ENCODE measurements at regions not wholly inside any gene's neighbourhood (a gene's known extent, or its start where the extent isn't known, plus 50 kb on each side); places are given as distances from the start of the nearest gene placed in this dataset.

DNA sequence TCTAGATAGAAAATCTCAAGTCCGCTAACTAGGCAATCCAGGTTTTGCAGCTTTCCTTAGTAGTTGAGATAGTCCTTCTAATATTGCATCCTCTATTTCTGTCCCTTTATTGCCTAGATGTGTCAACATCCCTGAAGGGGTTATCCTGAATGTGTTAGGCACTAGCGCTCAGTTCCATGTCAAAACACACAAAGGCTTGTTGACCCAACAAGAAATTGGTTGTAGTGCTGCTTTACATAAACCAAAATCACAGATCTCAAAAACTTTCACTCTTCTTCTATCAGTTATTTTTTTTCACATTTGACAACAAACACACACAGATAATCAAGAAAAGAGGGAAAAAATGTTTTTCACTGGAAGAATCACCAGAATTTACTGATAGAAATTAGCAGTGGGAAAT lies 51.4 kb upstream of the SOX2 start:
- Mint-ChIP-seq H3K27me3 (no peaks in the 10 kb centered on the region), H3K36me3 (ENCODE audit: low read depth) (no peaks in the 10 kb centered on the region), H3K4me1 (ENCODE audit: low read depth) (no peaks in the 10 kb centered on the region)

DNA sequence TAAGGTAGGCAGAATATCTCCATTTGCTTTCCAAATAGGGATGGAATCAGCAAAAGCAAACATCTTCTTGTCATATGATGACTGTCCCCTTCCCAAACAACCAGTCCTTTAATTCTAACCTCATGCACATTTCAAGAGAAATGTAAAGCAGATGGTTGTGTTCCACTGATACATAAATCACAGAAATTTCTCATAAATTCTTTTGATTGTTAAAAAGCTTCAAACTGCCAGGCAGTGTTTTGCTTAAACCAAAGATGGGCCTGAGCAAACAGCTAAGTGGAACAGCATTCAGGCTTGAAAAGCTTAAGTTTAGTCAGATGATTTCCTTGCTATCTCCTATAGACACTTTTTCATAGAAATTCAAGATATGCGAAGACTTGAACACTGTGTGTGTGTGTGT lies 74.3 kb upstream of the SOX2 start:
- no peaks in the 10 kb centered on the region for H3K4me1 Mint-ChIP-seq (ENCODE audit: low read depth)
- H3K27me3 Mint-ChIP-seq = no peaks in the 10 kb centered on the region
- peaks cover 4% of the 10 kb centered on the region for H3K9me3 Mint-ChIP-seq
- H3K27ac Mint-ChIP-seq = no peak overlapping the region
- H3K4me3 Mint-ChIP-seq = no peak overlapping the region
- H3K36me3 Mint-ChIP-seq (ENCODE audit: low read depth) = no peaks in the 10 kb centered on the region

More for the DNA sequence above, 51.4 kb upstream of the SOX2 start:
- no peak overlapping the region for H3K4me3 Mint-ChIP-seq
- no peak overlapping the region for H3K27ac Mint-ChIP-seq
- no peaks in the 10 kb centered on the region for H3K9me3 Mint-ChIP-seq

DNA sequence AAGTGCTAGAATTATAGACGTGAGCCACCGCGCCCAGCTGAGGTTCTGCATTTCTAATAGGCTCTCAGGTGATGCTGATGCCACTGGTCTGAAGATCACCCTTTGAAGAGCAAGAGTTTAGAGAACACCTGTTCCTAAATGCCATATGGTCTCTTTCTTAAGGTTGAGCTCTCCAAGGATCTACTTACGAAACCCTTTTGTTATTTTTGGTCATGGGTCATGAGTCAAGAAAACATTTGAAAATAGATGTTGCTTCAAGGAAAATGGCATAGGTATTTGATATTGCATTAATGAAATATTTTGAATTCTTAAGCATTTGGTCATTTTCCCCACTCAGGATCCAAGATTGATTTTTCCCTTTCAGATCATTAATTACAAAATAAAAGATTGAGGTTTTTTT lies 74.7 kb upstream of the SOX2 start:
- H3K36me3 Mint-ChIP-seq (ENCODE audit: low read depth) = no peaks in the 10 kb centered on the region
- no peak overlapping the region for H3K4me3 Mint-ChIP-seq
- H3K27ac Mint-ChIP-seq = no peak overlapping the region
- H3K27me3 Mint-ChIP-seq = no peaks in the 10 kb centered on the region
- peaks cover 4% of the 10 kb centered on the region for H3K9me3 Mint-ChIP-seq
- no peaks in the 10 kb centered on the region for H3K4me1 Mint-ChIP-seq (ENCODE audit: low read depth)

DNA sequence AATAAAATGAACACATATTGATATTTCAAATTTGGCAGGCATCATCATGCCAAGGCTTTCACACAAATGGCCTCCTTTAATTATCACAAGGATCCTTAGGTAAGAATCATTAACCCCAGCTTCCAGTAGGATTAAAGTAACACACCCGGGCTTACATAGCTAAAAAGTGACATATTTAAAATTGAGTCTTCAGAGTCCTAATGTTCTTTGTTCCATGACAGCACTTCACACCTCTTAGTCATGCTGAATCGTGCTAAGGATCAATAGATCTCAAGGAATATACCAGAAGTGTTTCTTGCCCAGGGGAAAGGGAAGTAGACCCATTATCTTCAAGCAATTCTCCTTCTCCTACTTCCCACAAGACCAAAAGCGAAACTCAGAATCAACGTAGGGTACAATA lies 76.6 kb upstream of the SOX2 start:
- Mint-ChIP-seq H3K4me3 (no peak overlapping the region), H3K27me3 (no peaks in the 10 kb centered on the region), H3K9me3 (peaks cover 4% of the 10 kb centered on the region)

DNA sequence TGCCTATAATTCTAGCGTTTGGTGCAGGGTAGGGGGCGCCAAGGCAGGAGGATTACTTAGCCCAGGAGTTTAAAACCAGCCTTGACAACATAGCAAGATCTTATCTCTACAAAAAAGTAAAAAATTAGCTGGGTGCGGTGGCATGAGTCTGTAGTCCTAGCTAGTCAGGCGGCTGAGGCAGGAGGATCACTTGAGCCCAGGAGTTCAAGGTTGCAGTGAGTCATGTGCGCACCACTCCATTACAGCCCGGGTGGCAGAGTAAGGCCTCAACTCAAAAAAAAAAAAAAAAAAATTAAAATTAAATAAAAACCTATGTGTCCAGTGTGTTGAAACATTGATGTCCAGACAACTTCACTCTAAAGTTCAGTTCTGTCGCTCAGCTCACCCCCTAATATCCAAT lies 78.2 kb upstream of the SOX2 start:
- peaks cover 4% of the 10 kb centered on the region for H3K9me3 Mint-ChIP-seq
- H3K4me3 Mint-ChIP-seq = no peak overlapping the region
- no peaks in the 10 kb centered on the region for H3K36me3 Mint-ChIP-seq (ENCODE audit: low read depth)
- no peak overlapping the region for H3K27ac Mint-ChIP-seq
- no peaks in the 10 kb centered on the region for H3K27me3 Mint-ChIP-seq
- no peaks in the 10 kb centered on the region for H3K4me1 Mint-ChIP-seq (ENCODE audit: low read depth)

More for the DNA sequence above, 76.6 kb upstream of the SOX2 start:
- Mint-ChIP-seq H3K4me1 (ENCODE audit: low read depth) (no peaks in the 10 kb centered on the region), H3K36me3 (ENCODE audit: low read depth) (no peaks in the 10 kb centered on the region), H3K27ac (no peak overlapping the region)

DNA sequence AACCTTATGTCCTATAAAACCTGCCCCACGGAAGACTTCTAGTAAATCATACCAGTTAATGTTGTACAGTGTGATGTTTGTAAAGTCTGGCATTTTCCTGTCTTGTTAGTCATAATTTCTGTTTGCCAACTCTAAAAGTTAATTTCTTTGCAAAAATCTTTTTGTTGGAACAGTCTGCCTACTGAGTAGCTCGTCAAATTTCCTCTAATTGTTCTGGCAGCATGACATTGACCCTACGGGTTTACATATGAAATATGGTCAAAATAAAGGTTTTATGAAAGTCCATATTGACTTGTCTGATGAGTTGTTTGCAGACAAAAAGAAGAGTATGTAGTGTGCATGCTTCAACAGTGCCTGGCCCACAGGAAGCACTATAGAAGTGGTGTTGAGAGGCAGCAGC lies 79.8 kb upstream of the SOX2 start:
- H3K36me3 Mint-ChIP-seq (ENCODE audit: low read depth) = no peaks in the 10 kb centered on the region
- no peak overlapping the region for H3K27ac Mint-ChIP-seq
- no peak overlapping the region for H3K4me3 Mint-ChIP-seq
- H3K9me3 Mint-ChIP-seq = peaks cover 4% of the 10 kb centered on the region
- H3K4me1 Mint-ChIP-seq (ENCODE audit: low read depth) = no peaks in the 10 kb centered on the region
- H3K27me3 Mint-ChIP-seq = no peaks in the 10 kb centered on the region

DNA sequence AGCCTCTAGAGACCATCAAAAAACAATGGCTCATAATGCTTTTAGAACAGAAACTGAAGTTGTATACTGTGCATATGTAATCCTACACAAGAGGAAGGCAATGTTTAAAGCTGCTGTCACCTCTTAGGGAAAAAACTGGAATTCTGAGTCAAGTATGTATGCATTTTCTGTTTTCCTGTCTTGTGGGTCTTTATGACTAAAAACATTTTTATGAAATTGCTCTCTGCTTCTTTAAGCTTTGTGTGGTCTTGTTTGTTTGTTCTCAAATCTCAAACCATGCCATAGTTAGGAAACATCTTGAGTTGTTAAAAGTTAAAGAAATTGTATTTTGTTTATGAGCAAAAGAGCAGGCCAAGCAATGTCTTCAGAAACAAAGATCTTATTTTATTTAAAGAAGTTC lies 80.9 kb upstream of the SOX2 start:
- Mint-ChIP-seq H3K9me3 (peaks cover 4% of the 10 kb centered on the region), H3K4me3 (no peak overlapping the region), H3K27me3 (no peaks in the 10 kb centered on the region), H3K36me3 (ENCODE audit: low read depth) (no peaks in the 10 kb centered on the region), H3K27ac (no peak overlapping the region), H3K4me1 (ENCODE audit: low read depth) (no peaks in the 10 kb centered on the region)

DNA sequence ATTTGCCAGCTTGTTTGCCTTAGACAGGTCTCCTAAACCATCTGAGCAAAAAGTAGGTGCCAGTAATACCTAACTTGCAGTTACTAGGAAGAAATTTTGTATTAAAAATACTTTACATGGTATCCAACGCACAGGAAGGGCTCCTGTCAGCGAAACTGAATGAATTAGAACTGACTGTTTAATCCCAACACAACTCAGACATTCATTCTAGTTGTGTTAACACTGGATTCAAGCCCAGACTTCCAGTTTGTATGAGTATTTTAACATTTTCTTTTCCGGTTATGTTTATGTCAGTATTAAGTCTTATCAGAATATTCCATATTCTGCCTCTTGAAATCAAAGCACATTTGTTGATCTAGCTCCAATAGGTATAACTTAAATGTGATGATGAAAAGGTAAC lies 82.0 kb upstream of the SOX2 start:
- no peaks in the 10 kb centered on the region for H3K4me1 Mint-ChIP-seq (ENCODE audit: low read depth)
- H3K4me3 Mint-ChIP-seq = no peak overlapping the region
- no peak overlapping the region for H3K27ac Mint-ChIP-seq
- peaks cover 4% of the 10 kb centered on the region for H3K9me3 Mint-ChIP-seq
- H3K36me3 Mint-ChIP-seq (ENCODE audit: low read depth) = no peaks in the 10 kb centered on the region
- H3K27me3 Mint-ChIP-seq = no peaks in the 10 kb centered on the region

DNA sequence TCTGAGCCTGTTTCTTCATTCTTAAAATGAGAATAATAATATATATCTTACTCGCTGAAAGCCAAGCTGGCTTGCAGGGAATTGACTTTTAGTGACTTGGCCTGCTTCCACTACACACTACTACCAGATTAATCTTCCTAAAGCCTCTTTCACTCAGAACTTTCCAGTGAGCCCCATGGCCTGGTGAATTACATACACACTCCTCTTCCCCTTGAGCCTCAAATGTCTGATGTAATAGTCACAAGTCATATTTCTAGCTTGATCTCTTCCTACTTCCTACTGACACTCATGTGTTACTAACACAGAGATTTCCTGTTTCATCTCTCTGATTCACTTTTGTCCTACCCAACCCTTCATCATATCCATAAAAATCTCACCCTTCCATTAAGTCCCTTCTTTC lies 82.7 kb upstream of the SOX2 start:
- Mint-ChIP-seq H3K4me1 (ENCODE audit: low read depth) (no peaks in the 10 kb centered on the region), H3K9me3 (no peaks in the 10 kb centered on the region), H3K27me3 (no peaks in the 10 kb centered on the region), H3K36me3 (ENCODE audit: low read depth) (no peaks in the 10 kb centered on the region), H3K4me3 (no peak overlapping the region), H3K27ac (no peak overlapping the region)

DNA sequence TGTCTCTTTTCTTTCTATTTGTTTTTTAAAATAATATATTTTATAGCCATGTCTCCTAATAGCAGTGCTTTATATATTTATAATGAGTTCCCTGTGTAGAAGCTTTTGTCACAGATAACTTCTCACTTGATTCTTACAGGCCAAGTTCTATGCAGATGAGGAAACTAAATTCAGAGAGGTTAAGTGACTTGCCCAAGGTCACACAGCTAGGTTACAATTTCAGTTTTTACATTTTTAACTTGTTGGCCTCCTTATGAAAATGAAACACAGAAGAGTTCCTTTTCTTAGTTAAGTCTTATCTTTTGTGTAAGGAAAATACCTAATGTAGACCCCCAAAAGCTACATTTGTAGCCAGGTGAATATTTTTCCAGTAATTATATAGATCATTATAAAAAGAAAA lies 83.3 kb upstream of the SOX2 start:
- no peaks in the 10 kb centered on the region for H3K9me3 Mint-ChIP-seq
- H3K27me3 Mint-ChIP-seq = no peaks in the 10 kb centered on the region
- H3K4me3 Mint-ChIP-seq = no peak overlapping the region
- H3K27ac Mint-ChIP-seq = no peak overlapping the region
- H3K36me3 Mint-ChIP-seq (ENCODE audit: low read depth) = no peaks in the 10 kb centered on the region
- no peaks in the 10 kb centered on the region for H3K4me1 Mint-ChIP-seq (ENCODE audit: low read depth)

DNA sequence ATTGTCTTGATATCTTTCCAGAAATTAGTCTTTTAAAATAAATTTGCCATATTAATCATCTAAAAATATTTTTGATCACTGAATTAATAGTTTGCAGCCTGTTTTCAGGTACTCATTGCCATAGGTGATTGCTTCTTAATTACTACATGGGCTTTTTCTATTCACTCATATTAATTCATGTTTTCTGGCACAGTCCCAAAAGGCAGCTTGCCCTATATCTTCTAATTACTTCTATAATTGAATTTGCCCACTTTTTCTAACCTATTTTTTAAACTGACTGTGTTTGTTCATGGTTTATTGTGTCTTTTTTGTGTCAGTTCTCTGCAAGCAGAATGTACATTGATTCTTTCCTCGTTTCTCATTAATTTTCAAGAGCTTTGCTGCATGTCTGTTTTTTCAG lies 85.7 kb upstream of the SOX2 start:
- Mint-ChIP-seq H3K9me3 (no peaks in the 10 kb centered on the region), H3K4me1 (ENCODE audit: low read depth) (no peaks in the 10 kb centered on the region), H3K4me3 (no peak overlapping the region), H3K27me3 (no peaks in the 10 kb centered on the region), H3K36me3 (ENCODE audit: low read depth) (no peaks in the 10 kb centered on the region), H3K27ac (no peak overlapping the region)

DNA sequence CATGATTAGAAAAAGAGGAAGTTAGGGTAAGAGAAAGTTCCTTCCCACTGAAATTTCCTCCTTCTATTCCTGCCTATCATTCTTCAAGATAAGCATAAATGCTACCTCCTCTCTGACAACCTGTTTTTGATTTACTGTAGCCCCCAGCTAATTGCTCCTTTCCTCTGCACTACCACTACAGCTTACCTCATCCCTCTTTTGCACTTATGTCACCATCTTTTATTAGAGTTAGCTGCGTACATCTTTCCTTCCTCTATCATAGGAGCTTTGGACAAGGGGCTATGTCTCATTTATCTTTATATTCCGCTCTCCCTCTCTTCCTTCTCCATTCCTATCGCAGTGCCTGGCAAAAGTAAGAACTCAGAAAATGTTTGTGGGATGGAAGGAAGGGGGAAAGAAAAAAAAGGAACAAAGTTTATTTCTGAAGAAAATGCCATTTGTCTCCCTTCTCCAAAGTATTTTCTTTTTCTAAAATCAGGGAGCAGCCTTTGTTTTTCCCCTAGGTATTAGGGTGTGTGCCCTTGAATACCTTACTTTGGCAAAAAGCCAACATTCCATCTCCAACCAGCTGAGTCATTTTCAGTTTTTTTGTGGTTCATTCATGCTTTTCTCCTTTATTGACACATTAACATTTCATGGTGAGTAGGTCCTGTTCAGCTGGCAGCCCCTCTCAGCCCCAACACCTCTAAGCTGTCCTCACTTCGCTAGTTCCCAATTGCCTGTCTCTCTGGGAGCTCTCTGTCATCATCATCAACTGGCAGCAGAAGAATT lies 87.6 kb upstream of the SOX2 start:
- H3K4me1 Mint-ChIP-seq (ENCODE audit: low read depth) = no peaks in the 10 kb centered on the region
- H3K4me3 Mint-ChIP-seq = no peak overlapping the region
- no peaks in the 10 kb centered on the region for H3K27me3 Mint-ChIP-seq
- no peak overlapping the region for H3K27ac Mint-ChIP-seq
- H3K36me3 Mint-ChIP-seq (ENCODE audit: low read depth) = no peaks in the 10 kb centered on the region
- no peaks in the 10 kb centered on the region for H3K9me3 Mint-ChIP-seq

DNA sequence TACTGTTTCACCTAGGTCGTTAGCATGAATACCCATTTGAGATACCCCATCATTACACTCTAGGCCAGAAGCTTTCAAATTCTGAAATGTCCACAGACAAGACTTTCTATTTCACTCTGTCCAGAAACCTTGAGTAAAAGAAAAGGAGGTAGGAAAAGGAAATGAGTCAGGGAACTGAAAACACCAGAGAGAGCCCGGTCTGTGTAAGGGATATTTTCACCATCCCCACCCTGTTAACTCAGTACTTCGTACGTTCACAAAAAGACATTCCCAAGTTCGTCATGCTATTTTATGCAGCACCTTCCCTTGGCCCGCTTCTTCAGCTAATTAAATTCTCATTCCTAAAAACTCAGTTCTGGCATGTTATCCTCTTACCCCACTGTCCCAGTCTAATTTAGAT lies 89.4 kb upstream of the SOX2 start:
- no peak overlapping the region for H3K27ac Mint-ChIP-seq
- no peaks in the 10 kb centered on the region for H3K27me3 Mint-ChIP-seq

DNA sequence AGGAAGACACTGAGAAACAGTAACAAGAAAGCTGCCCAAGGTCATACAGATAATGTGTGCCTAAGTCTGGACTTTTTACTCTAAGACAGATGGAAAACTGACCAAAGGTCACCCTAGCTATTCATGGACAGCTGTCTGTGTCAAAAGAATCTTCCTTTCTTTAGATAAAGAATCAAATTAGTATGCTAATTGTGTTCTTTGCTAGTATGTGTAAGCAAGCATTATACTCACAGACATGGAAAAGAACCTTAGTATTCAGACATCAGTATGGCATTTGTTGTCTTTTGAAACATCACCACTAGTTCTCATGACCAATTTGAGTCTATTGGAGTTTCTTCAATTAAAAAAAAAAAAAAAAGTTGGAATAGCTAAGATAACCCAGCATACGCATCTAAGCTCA lies 91.8 kb upstream of the SOX2 start:
- no peaks in the 10 kb centered on the region for H3K9me3 Mint-ChIP-seq
- H3K4me3 Mint-ChIP-seq = no peak overlapping the region
- no peak overlapping the region for H3K27ac Mint-ChIP-seq
- no peaks in the 10 kb centered on the region for H3K36me3 Mint-ChIP-seq (ENCODE audit: low read depth)
- H3K4me1 Mint-ChIP-seq (ENCODE audit: low read depth) = no peaks in the 10 kb centered on the region
- H3K27me3 Mint-ChIP-seq = peaks cover 2% of the 10 kb centered on the region

More for the DNA sequence above, 89.4 kb upstream of the SOX2 start:
- no peaks in the 10 kb centered on the region for H3K4me1 Mint-ChIP-seq (ENCODE audit: low read depth)
- H3K4me3 Mint-ChIP-seq = no peak overlapping the region
- no peaks in the 10 kb centered on the region for H3K9me3 Mint-ChIP-seq
- H3K36me3 Mint-ChIP-seq (ENCODE audit: low read depth) = no peaks in the 10 kb centered on the region

DNA sequence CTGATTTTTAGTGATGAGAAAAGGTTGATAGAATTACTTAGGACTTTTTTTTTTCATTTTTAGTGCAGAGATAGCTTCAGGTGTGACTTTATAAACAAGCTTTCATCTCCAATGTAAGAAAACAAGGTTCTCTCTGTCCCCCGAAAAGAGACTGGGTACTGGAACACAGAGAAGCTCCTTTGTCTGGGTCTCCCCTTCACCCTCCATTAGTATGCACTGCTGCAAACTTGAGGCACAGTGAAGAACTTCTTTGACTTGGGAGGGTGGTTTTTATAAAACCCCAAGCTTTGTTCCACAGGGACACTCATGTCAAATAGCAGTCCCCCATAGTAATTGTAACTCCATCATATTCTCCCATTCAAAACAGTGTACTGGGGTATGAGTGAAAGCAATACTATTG lies 93.5 kb upstream of the SOX2 start:
- H3K27me3 Mint-ChIP-seq = peaks cover 4% of the 10 kb centered on the region
- H3K9me3 Mint-ChIP-seq = no peaks in the 10 kb centered on the region
- no peaks in the 10 kb centered on the region for H3K36me3 Mint-ChIP-seq (ENCODE audit: low read depth)
- H3K4me1 Mint-ChIP-seq (ENCODE audit: low read depth) = no peaks in the 10 kb centered on the region
- no peak overlapping the region for H3K4me3 Mint-ChIP-seq
- H3K27ac Mint-ChIP-seq = no peak overlapping the region
